Upper lobe of left lung (tissue), 6 donors: ENCODE measurements at regions not wholly inside any gene's neighbourhood (a gene's known extent, or its start where the extent isn't known, plus 50 kb on each side); places are given as distances from the start of the nearest gene placed in this dataset.
A peak's percentile ranks its signal among the peaks of the same experiment; 100 is the strongest.

Experiments
- ATAC-seq, 2 donors: fragments of 200-7000 bp; cut with Tn5 transposase; one replicate each; pipeline ENCODE4 v1.9.1; 2022; ENCODE audit warnings: mild to moderate bottlenecking in 2 of 2, moderate library complexity in 2 of 2; ENCODE audit not compliant: low FRiP score in 2 of 2
- DNase-seq, 2 donors: peaks; one replicate each; pipeline ENCODE4 v3.0.0-alpha.2; 2019 to 2020
- H3K27ac ChIP-seq, 4 donors: fragments of 200-600 bp; sonication (generic); one replicate each; pipeline ENCODE4 v1.5.1; 2016 to 2019
- H3K27me3 ChIP-seq, 4 donors: fragments of 200-600 bp; sonication (generic); one replicate each; pipeline ENCODE4 v1.5.1; 2017 to 2019
- H3K36me3 ChIP-seq, 4 donors: fragments of 200-600 bp; sonication (generic); one replicate each; pipeline ENCODE4 v1.5.1; 2016 to 2019
- H3K4me1 ChIP-seq, 4 donors: fragments of 200-600 bp; sonication (generic); one replicate each; pipeline ENCODE4 v1.5.1; 2018 to 2019
- H3K4me3 ChIP-seq, 4 donors: fragments of 200-600 bp; sonication (generic); one replicate each; pipeline ENCODE4 v1.5.1; 2017 to 2019; ENCODE audit warnings: mild to moderate bottlenecking in 2 of 4, moderate library complexity in 1 of 4
- H3K9me3 ChIP-seq, 4 donors: fragments of 200-600 bp; sonication (generic); one replicate each; pipeline ENCODE4 v1.5.1; 2018 to 2019
- CTCF ChIP-seq, 6 experiments: fragments of 450-650 bp in 4 of 6; fragments of 200-600 bp in 2 of 6; sonication (generic) in 2 of 6; IDR thresholded peaks; one replicate each; pipeline ENCODE4 v1.5.1; 2016 to 2019; ENCODE audit warnings: antibody characterized with exemption in 6 of 6
- EP300 ChIP-seq, 4 donors: sonication (generic); formaldehyde crosslinking; IDR thresholded peaks; one replicate each; pipeline ENCODE4 v1.5.1; 2017; ENCODE audit warnings: antibody characterized with exemption in 4 of 4, control low read depth in 2 of 4
- POLR2A ChIP-seq, 4 donors: fragments of 450-650 bp; IDR thresholded peaks; one replicate each; pipeline ENCODE4 v1.5.1; 2016 to 2017; ENCODE audit warnings: antibody characterized with exemption in 4 of 4, mild to moderate bottlenecking in 2 of 4
- POLR2AphosphoS5 ChIP-seq, 2 donors: sonication (generic); formaldehyde crosslinking; IDR thresholded peaks; one replicate each; pipeline ENCODE4 v1.5.1; 2017; ENCODE audit warnings: antibody characterized with exemption in 2 of 2
- WGBS, 2 donors: methylation state at CpG; one replicate each; pipeline ENCODE4 v1.1.5; 2017 to 2018; 5-methylcytosine and 5-hydroxymethylcytosine counted together
- donor health status: DM: no; HTN: no; CAD: no; lungs with moderate emphysema.
- donor health status: DM: no; HTN: yes; CAD: no; lungs with severe emphysema.

- H3K4me1 ChIP-seq: no peaks in the 10 kb centered on the region
- no peaks in the 10 kb centered on the region for H3K27me3 ChIP-seq
- ATAC-seq: no peak
- no peak for TF ChIP-seq EP300 (IDR thresholded peaks at IDR 0.05)
- TF ChIP-seq POLR2AphosphoS5 (IDR thresholded peaks at IDR 0.05): no peak
- TF ChIP-seq POLR2A (IDR thresholded peaks at IDR 0.05): no peak
- TF ChIP-seq CTCF (IDR thresholded peaks at IDR 0.05): no peak
- WGBS, 2 donors: 75 to 87% methylated on average over 6 of the region's 6 CpGs
- no peaks in the 10 kb centered on the region for H3K36me3 ChIP-seq
- no peak for DNase-seq
- no peak overlapping the region for H3K27ac ChIP-seq
- H3K9me3 ChIP-seq: peaks cover 0 to 4% (median 0%) of the 10 kb centered on the region in 4 donors
- no peak overlapping the region for H3K4me3 ChIP-seq
Observed at GRCh38 chr1:24988558-24988912, 58.5 kb upstream of the RUNX3 start.

- no peaks in the 10 kb centered on the region for H3K4me1 ChIP-seq
- no peak overlapping the region for H3K4me3 ChIP-seq
- no peak overlapping the region for H3K27ac ChIP-seq
- no peak for DNase-seq
- no peaks in the 10 kb centered on the region for H3K36me3 ChIP-seq
- H3K27me3 ChIP-seq: no peaks in the 10 kb centered on the region
- WGBS, 2 donors: 66 to 83% methylated on average over 5 of the region's 5 CpGs
- TF ChIP-seq POLR2AphosphoS5 (IDR thresholded peaks at IDR 0.05) (no peak), POLR2A (IDR thresholded peaks at IDR 0.05) (no peak), EP300 (IDR thresholded peaks at IDR 0.05) (no peak), CTCF (IDR thresholded peaks at IDR 0.05) (no peak)
- peaks cover 0 to 4% (median 0%) of the 10 kb centered on the region in 4 donors for H3K9me3 ChIP-seq
- ATAC-seq: no peak
Observed at GRCh38 chr1:24987875-24988557, 57.9 kb upstream of the RUNX3 start.

- Histone ChIP-seq H3K36me3 (no peaks in the 10 kb centered on the region), H3K27ac (no peak overlapping the region), H3K4me1 (no peaks in the 10 kb centered on the region), H3K4me3 (no peak overlapping the region), H3K9me3 (peaks cover 0 to 4% (median 0%) of the 10 kb centered on the region in 4 donors), H3K27me3 (no peaks in the 10 kb centered on the region)
- DNase-seq (no peak), ATAC-seq (no peak)
- WGBS, 2 donors: 92 to 93% methylated on average over 11 of the region's 11 CpGs
- TF ChIP-seq CTCF (IDR thresholded peaks at IDR 0.05) (no peak), POLR2AphosphoS5 (IDR thresholded peaks at IDR 0.05) (no peak), EP300 (IDR thresholded peaks at IDR 0.05) (no peak), POLR2A (IDR thresholded peaks at IDR 0.05) (no peak)
Observed at GRCh38 chr1:24987424-24987823, 57.3 kb upstream of the RUNX3 start.

DNA sequence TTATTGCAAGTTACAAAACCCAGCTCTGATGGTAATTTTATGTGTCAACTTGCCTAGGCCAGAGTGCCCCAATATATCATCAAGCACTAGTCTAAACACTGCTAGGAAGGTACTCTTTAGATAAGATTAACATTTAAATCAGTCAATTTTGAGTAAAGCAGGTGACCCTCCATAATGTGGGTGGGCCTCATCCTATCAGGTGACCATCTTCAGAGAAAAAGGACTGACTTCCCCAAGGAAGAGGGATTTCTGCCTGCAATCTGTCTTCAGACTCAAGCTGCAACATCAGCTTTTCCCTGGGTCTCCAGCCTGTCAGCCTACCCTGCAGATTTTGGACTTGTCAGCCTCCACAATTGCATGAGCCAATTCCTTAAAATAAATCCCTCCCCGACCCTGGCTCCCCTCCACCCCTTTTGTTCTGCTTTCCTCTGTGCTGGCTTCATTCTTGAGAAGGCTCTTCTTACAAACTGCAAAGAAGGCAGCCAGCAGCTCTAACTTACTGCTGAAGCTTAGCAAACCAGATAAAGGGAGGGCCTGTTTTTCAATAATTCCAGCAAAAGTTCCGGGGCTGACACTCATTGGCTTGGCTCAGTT, 56.4 kb upstream of the RUNX3 start:
- H3K36me3 ChIP-seq: no peaks in the 10 kb centered on the region
- WGBS, 2 donors: 44 to 77% methylated on average over 2 of the region's 2 CpGs
- H3K9me3 ChIP-seq: no peaks in the 10 kb centered on the region
- no peak for TF ChIP-seq POLR2A (IDR thresholded peaks at IDR 0.05)
- TF ChIP-seq POLR2AphosphoS5 (IDR thresholded peaks at IDR 0.05): no peak
- TF ChIP-seq EP300 (IDR thresholded peaks at IDR 0.05): no peak
- TF ChIP-seq CTCF (IDR thresholded peaks at IDR 0.05): no peak
- ATAC-seq: peak in 1 of 2 donors; percentile 16
- DNase-seq: no peak
- no peak overlapping the region for H3K4me3 ChIP-seq
- H3K4me1 ChIP-seq: no peaks in the 10 kb centered on the region
- H3K27ac ChIP-seq: no peak overlapping the region
- no peaks in the 10 kb centered on the region for H3K27me3 ChIP-seq

DNA sequence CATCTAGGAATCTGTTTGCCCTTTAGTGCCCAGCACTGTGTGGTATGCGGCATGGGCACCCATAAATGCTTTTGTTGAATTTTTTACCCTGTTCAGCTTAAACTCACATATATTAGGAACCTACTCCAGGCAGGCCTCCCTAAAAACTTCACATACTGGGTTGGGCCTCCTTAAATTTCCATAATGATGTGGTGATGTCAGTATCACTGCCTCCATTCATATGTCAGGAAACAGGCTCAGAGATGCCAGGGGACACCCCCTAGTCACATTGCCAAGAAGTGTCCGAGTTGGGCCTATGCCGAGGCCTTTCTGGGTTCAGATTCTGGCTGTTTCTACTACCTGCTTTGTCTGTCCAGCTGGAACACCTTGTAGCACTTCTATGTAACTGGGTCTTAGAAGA, 55.7 kb upstream of the RUNX3 start:
- no peak for DNase-seq
- no peak overlapping the region for H3K27ac ChIP-seq
- TF ChIP-seq CTCF (IDR thresholded peaks at IDR 0.05) (no peak), EP300 (IDR thresholded peaks at IDR 0.05) (no peak), POLR2A (IDR thresholded peaks at IDR 0.05) (no peak), POLR2AphosphoS5 (IDR thresholded peaks at IDR 0.05) (no peak)

More for the DNA sequence above, 55.7 kb upstream of the RUNX3 start:
- no peaks in the 10 kb centered on the region for H3K4me1 ChIP-seq
- no peak for ATAC-seq
- no peaks in the 10 kb centered on the region for H3K27me3 ChIP-seq
- no peaks in the 10 kb centered on the region for H3K9me3 ChIP-seq
- 78 to 91% methylated on average over 3 of the region's 3 CpGs for WGBS, 2 donors
- H3K4me3 ChIP-seq: no peak overlapping the region
- H3K36me3 ChIP-seq: no peaks in the 10 kb centered on the region
